ENCODE measurements at regions not wholly inside any gene's neighbourhood (a gene's known extent, or its start where the extent isn't known, plus 50 kb on each side); places are given as distances from the start of the nearest gene placed in this dataset.
A peak's percentile ranks its signal among the peaks of the same experiment; 100 is the strongest.

DNA sequence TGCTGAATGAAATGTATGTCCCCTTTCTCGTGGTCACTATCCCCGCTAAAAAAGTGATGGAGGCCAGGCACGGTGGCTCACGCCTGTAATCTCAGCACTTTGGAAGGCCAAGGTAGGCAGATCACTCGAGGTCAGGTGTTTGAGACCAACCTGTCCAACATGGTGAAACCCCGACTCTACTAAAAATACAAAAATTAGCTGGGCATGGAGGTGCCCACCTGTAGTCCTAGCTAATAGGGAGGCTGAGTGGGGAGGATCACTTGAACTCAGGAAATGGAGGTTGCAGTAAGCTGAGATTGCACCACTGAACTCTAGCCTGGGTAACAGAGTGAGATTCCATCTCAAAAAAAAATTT is 91.4 kb upstream of the MKLN1 start:
- peaks cover 0 to 5% (median 0%) of the 10 kb centered on the region in 4 donors for H3K4me1 ChIP-seq
- TF ChIP-seq, protein P1, sequence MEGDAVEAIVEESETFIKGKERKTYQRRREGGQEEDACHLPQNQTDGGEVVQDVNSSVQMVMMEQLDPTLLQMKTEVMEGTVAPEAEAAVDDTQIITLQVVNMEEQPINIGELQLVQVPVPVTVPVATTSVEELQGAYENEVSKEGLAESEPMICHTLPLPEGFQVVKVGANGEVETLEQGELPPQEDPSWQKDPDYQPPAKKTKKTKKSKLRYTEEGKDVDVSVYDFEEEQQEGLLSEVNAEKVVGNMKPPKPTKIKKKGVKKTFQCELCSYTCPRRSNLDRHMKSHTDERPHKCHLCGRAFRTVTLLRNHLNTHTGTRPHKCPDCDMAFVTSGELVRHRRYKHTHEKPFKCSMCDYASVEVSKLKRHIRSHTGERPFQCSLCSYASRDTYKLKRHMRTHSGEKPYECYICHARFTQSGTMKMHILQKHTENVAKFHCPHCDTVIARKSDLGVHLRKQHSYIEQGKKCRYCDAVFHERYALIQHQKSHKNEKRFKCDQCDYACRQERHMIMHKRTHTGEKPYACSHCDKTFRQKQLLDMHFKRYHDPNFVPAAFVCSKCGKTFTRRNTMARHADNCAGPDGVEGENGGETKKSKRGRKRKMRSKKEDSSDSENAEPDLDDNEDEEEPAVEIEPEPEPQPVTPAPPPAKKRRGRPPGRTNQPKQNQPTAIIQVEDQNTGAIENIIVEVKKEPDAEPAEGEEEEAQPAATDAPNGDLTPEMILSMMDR (IDR thresholded peaks at IDR 0.05), result no peak
- no peak for DNase-seq
- intact Hi-C loops (cut with DNase I; ENCODE audit: low total_unique reads), result no loop called here
- H3K27ac ChIP-seq, result no peak overlapping the region
- H3K27me3 ChIP-seq, result no peaks in the 10 kb centered on the region
- H3K36me3 ChIP-seq, result no peaks in the 10 kb centered on the region
- H3K4me3 ChIP-seq, result no peak overlapping the region
- H3K9me3 ChIP-seq, result no peaks in the 10 kb centered on the region

- Histone ChIP-seq H3K9me3 (no peaks in the 10 kb centered on the region), H3K27me3 (no peaks in the 10 kb centered on the region), H3K4me1 (peaks cover 0 to 5% (median 0%) of the 10 kb centered on the region in 4 donors), H3K4me3 (no peak overlapping the region), H3K27ac (no peak overlapping the region), H3K36me3 (no peaks in the 10 kb centered on the region)
- TF ChIP-seq, protein P1 (IDR thresholded peaks at IDR 0.05), result no peak
- intact Hi-C loops (cut with DNase I; ENCODE audit: low total_unique reads), result no loop called here
- no peak for DNase-seq
Measured at GRCh38 chr7:131238347-131238931, 89.2 kb upstream of the MKLN1 start.

GRCh38 chr7:131241386-131241785 is 86.3 kb upstream of the MKLN1 start:
- Histone ChIP-seq H3K27ac (no peak overlapping the region), H3K4me1 (no peaks in the 10 kb centered on the region), H3K27me3 (no peaks in the 10 kb centered on the region), H3K9me3 (no peaks in the 10 kb centered on the region), H3K4me3 (no peak overlapping the region), H3K36me3 (no peaks in the 10 kb centered on the region)
- intact Hi-C loops (cut with DNase I; ENCODE audit: low total_unique reads), result no loop called here
- TF ChIP-seq, protein P1 (IDR thresholded peaks at IDR 0.05), result no peak
- DNase-seq, result peak in 1 of 2 donors; percentile 9

DNA sequence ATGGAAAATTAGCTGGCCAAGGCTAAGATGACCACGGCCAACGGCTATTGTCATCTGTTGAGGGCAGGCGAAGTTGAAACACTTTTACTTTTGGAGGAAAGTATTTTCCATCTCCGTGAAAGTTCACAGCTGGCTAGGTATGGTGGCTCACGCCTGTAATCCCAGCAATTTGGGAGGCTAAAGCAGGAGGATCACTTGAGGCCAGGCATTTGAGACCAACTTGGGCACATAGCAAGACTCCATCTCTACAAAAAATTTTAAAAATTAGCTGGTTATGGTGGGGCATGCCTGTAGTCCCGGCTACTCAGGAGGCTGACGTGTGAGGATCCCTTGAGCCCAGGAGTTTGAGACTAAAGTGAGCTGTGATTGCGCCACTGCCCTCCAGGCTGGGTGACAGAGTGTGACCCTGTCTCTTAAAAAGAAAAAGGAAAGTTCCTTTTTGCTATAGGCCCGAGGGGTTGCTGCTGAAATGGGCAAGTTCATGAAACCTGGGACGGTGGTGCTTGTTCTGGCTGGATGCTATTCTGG is 85.5 kb upstream of the MKLN1 start:
- no peak overlapping the region for H3K4me3 ChIP-seq
- intact Hi-C loops (cut with DNase I; ENCODE audit: low total_unique reads), result no loop called here
- no peaks in the 10 kb centered on the region for H3K27me3 ChIP-seq
- no peaks in the 10 kb centered on the region for H3K36me3 ChIP-seq
- no peaks in the 10 kb centered on the region for H3K9me3 ChIP-seq
- TF ChIP-seq, protein P1 (IDR thresholded peaks at IDR 0.05), result no peak
- H3K27ac ChIP-seq, result no peak overlapping the region
- peak in 1 of 2 donors; percentile 31 for DNase-seq
- H3K4me1 ChIP-seq, result no peaks in the 10 kb centered on the region

- no peaks in the 10 kb centered on the region for H3K9me3 ChIP-seq
- no peak overlapping the region for H3K4me3 ChIP-seq
- H3K36me3 ChIP-seq, result no peaks in the 10 kb centered on the region
- TF ChIP-seq, protein P1 (IDR thresholded peaks at IDR 0.05), result no peak
- intact Hi-C loops (cut with DNase I; ENCODE audit: low total_unique reads), result no loop called here
- peak; percentile 56 to 73 for DNase-seq
- no peak overlapping the region for H3K27ac ChIP-seq
- peaks cover 0 to 12% (median 2%) of the 10 kb centered on the region in 4 donors for H3K4me1 ChIP-seq
- H3K27me3 ChIP-seq, result no peaks in the 10 kb centered on the region
Measured at GRCh38 chr7:131244259-131244852, 83.3 kb upstream of the MKLN1 start.
